ENCODE measurements at regions not wholly inside any gene's neighbourhood (a gene's known extent, or its start where the extent isn't known, plus 50 kb on each side); places are given as distances from the start of the nearest gene placed in this dataset.

DNA sequence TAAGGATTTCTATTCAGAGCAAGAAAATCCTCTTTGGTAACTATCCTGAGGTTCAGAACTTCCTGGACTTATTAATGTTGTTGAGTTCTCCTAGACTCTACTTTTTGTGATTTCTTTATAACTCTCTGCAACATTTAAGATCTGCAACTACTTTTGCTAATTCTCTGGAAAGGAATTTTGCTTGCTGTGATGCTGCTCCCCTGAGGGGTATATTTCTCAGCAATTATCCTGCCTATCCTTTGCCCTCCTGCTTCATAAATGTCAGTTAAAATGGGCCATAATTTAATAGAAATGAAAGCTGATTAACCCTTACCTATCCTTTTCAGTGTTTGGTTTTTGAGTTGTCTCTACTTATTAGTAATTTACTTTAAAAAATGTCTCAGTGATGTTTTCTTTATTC lies 377.3 kb upstream of the LRRC3B start:
- TF ChIP-seq YY1 (IDR thresholded peaks at IDR 0.05; ENCODE audit: insufficient read depth, insufficient read length): no peak
- no peak for TF ChIP-seq ZNF274 (IDR thresholded peaks at IDR 0.05; ENCODE audit: low read depth, low read length)
- TF ChIP-seq SUZ12 (IDR thresholded peaks at IDR 0.05; ENCODE audit: extremely low read depth, insufficient read depth, insufficient read length): no peak

All from NT2/D1 (cell line).